Fibroblast of lung (primary cell): ENCODE measurements at regions not wholly inside any gene's neighbourhood (a gene's known extent, or its start where the extent isn't known, plus 50 kb on each side); places are given as distances from the start of the nearest gene placed in this dataset.
A peak's percentile ranks its signal among the peaks of the same experiment; 100 is the strongest.

ENCODE experiments used
- DNase-seq, 2 donors: peaks; one replicate each; pipeline versions ENCODE4 v3.0.0 to v3.0.0-alpha.2; 2010; ENCODE audit warnings: low read depth in 2 of 2
- H2AFZ ChIP-seq: 2 replicates; pipeline ENCODE4 v1.5.1; 2012; ENCODE audit warnings: low read length, control low read depth, inconsistent platforms
- H3K27ac ChIP-seq: 2 replicates; pipeline ENCODE4 v1.5.1; 2011; ENCODE audit warnings: low read length, control low read depth; ENCODE audit not compliant: insufficient read depth
- H3K27me3 ChIP-seq: 2 replicates; pipeline ENCODE4 v1.5.1; 2011; ENCODE audit warnings: mild to moderate bottlenecking, low read length; ENCODE audit not compliant: control insufficient read depth, insufficient read depth
- H3K36me3 ChIP-seq: 2 replicates; pipeline ENCODE4 v1.5.1; 2011; ENCODE audit warnings: low read length; ENCODE audit not compliant: control insufficient read depth, insufficient read depth
- H3K4me1 ChIP-seq: 2 replicates; pipeline ENCODE4 v1.5.1; 2011; ENCODE audit warnings: low read length; ENCODE audit not compliant: control insufficient read depth, insufficient read depth; ENCODE audit errors: extremely low read depth
- H3K4me2 ChIP-seq: 2 replicates; pipeline ENCODE4 v1.5.1; 2011; ENCODE audit warnings: low read length, control low read depth; ENCODE audit not compliant: insufficient read depth; ENCODE audit errors: extremely low read depth
- H3K4me3 ChIP-seq, 4 experiments: fragments of 200-600 bp in 1 of 4; sonication (generic) in 1 of 4; replicated peaks in 1 of 4; 2 replicates each; pipeline ENCODE4 v1.5.1; 2011 to 2016; ENCODE audit warnings: low read length in 4 of 4, low read depth in 3 of 4, mild to moderate bottlenecking in 3 of 4, control low read depth in 2 of 4, inconsistent platforms in 1 of 4, mixed read lengths in 1 of 4; ENCODE audit not compliant: insufficient read depth in 1 of 4; ENCODE audit errors: control extremely low read depth in 1 of 4
- H3K79me2 ChIP-seq: 2 replicates; pipeline ENCODE4 v1.5.1; 2012; ENCODE audit warnings: mild to moderate bottlenecking, low read length, inconsistent platforms; ENCODE audit not compliant: control insufficient read depth, insufficient read depth
- H3K9ac ChIP-seq: 2 replicates; pipeline ENCODE4 v1.5.1; 2011; ENCODE audit warnings: mild to moderate bottlenecking, low read length, control low read depth; ENCODE audit not compliant: insufficient read depth
- H3K9me3 ChIP-seq: 2 replicates; pipeline ENCODE4 v1.5.1; 2012; ENCODE audit warnings: low read depth, low read length; ENCODE audit not compliant: control insufficient read depth, insufficient read depth
- H4K20me1 ChIP-seq: 2 replicates; pipeline ENCODE4 v1.5.1; 2011; ENCODE audit warnings: low read length; ENCODE audit not compliant: control insufficient read depth, insufficient read depth; ENCODE audit errors: extremely low read depth
- CTCF ChIP-seq, 2 donors: IDR thresholded peaks in 1 of 2; conservative IDR thresholded peaks in 1 of 2; 1 replicate in 1 of 2; 2 replicates in 1 of 2; pipeline ENCODE4 v1.5.1; 2011 to 2012; ENCODE audit warnings: low read length in 2 of 2, control low read depth in 1 of 2, inconsistent platforms in 1 of 2, low read depth in 1 of 2, mild to moderate bottlenecking in 1 of 2
- EZH2 ChIP-seq: IDR thresholded peaks from 2 replicates; pipeline ENCODE4 v1.5.1; 2012; ENCODE audit warnings: low read length, control low read depth, mild to moderate bottlenecking; ENCODE audit errors: missing control alignments

DNA sequence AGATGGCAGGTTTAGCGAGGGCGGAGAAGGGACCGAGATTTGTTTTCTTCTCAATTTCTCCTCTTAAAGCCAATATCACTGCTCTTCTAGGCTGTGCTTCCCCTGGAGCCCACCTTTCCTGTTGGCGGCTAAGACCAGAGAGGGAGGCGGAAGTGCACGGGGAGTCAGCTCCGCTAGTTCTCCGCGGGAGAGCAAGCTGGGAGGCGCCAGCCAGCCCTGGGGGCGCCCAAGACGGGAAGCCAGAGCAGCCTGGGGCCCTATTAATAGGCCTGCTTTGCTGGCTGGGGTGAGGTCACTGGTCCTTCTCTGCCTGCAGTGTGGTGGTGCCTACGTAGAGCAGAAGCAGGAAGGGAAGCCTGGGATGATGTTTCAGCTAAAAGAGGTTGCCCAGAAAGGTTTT, 61.6 kb downstream of the LSM5 start:
- no peak overlapping the region for H3K27ac ChIP-seq
- no peak for TF ChIP-seq EZH2
- H4K20me1 ChIP-seq: no peaks in the 10 kb centered on the region
- no peaks in the 10 kb centered on the region for H3K9me3 ChIP-seq
- H3K9ac ChIP-seq: no peak overlapping the region
- no peak overlapping the region for H3K4me3 ChIP-seq
- H3K4me2 ChIP-seq: no peak overlapping the region
- DNase-seq: no peak
- no peak overlapping the region for H2AFZ ChIP-seq
- no peaks in the 10 kb centered on the region for H3K4me1 ChIP-seq
- no peaks in the 10 kb centered on the region for H3K79me2 ChIP-seq
- no peaks in the 10 kb centered on the region for H3K36me3 ChIP-seq
- no peaks in the 10 kb centered on the region for H3K27me3 ChIP-seq

DNA sequence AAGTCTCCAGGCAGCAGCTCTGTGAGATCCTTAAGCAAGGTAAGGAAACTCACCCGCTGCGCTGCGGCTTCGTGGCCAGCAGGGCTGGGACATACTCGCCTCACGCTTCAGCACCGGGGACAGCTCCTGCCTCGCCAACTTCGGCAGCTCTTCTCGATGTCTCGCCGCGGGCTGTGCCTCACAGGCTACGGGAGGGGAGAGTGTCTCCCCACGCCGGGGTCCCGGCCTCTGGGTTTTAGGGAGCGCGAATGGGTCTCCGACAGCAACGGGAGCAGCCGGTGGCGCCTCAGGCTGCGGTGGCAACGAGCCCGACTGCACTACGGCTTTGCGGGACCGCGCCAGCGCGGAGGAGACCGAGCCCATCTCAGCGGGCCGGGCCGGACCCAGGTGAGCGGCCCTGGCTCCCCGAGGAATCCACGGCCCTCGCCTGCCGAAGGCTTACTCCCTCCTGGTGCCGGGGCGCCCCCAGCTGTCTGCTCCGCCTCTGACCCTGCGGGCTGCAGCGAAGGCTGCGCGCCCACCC, 62.4 kb downstream of the LSM5 start:
- Histone ChIP-seq H3K36me3 (no peaks in the 10 kb centered on the region), H3K4me2 (no peak overlapping the region), H2AFZ (no peak overlapping the region), H3K9ac (no peak overlapping the region), H3K9me3 (no peaks in the 10 kb centered on the region), H3K27ac (no peak overlapping the region), H4K20me1 (no peaks in the 10 kb centered on the region), H3K4me3 (no peak overlapping the region), H3K79me2 (no peaks in the 10 kb centered on the region), H3K27me3 (no peaks in the 10 kb centered on the region), H3K4me1 (no peaks in the 10 kb centered on the region)
- TF ChIP-seq CTCF (conservative IDR thresholded peaks at IDR 0.05 in 1 of 2, IDR thresholded peaks at IDR 0.05 in 1 of 2; ENCODE audit: low read depth in 1 of 2, low read length in 2 of 2) (peak; percentile 33 to 56), EZH2 (no peak)
- peak; percentile 76 to 79 for DNase-seq

- Histone ChIP-seq H3K4me3 (no peak overlapping the region), H3K36me3 (no peaks in the 10 kb centered on the region), H3K4me1 (no peaks in the 10 kb centered on the region), H3K27ac (no peak overlapping the region), H4K20me1 (no peaks in the 10 kb centered on the region), H3K9ac (no peak overlapping the region), H2AFZ (no peak overlapping the region), H3K9me3 (no peaks in the 10 kb centered on the region), H3K79me2 (no peaks in the 10 kb centered on the region), H3K4me2 (no peak overlapping the region), H3K27me3 (no peaks in the 10 kb centered on the region)
- TF ChIP-seq EZH2: no peak
- no peak for TF ChIP-seq CTCF (conservative IDR thresholded peaks at IDR 0.05 in 1 of 2, IDR thresholded peaks at IDR 0.05 in 1 of 2; ENCODE audit: low read depth in 1 of 2, low read length in 2 of 2)
- no peak for DNase-seq
Measured at GRCh38 chr7:32416846-32417245, 73.3 kb downstream of the LSM5 start.
